ENCODE measurements at regions not wholly inside any gene's neighbourhood (a gene's known extent, or its start where the extent isn't known, plus 50 kb on each side); places are given as distances from the start of the nearest gene placed in this dataset.

DNA sequence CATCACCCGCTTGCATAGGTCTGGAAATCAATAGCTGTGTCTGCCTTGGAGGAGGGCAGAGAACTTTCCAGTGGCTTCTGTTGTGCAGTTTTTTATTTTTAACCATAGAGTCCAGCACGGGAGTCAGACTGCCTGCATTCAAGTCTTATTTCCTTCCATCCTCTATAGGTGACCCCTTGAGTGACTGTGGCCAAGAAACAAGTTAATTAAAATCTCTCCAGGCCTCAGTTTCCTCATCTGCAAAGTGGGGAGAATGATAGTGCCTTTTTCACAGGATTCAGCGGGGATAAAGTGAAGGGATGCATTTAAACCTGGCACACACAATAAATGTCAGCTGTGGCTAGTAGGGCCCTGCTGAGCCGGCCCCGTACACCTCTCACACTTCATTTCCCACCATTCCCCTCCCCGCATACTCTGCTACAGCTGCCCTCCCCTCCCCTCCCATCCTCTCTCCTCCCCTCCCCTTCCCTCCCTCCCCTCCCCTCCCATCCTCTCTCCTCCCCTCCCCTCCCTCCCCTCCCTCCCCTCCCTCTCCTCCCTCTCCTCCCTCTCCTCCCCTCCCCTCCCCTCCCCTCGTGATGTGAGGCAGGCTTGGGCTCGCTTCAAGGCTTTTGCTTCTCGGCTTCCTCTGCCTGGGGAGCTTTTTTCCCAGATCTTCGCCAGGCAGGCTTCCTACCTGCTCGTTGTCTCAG is 150.5 kb downstream of the TFAP2C start:
- TF ChIP-seq, protein P1, sequence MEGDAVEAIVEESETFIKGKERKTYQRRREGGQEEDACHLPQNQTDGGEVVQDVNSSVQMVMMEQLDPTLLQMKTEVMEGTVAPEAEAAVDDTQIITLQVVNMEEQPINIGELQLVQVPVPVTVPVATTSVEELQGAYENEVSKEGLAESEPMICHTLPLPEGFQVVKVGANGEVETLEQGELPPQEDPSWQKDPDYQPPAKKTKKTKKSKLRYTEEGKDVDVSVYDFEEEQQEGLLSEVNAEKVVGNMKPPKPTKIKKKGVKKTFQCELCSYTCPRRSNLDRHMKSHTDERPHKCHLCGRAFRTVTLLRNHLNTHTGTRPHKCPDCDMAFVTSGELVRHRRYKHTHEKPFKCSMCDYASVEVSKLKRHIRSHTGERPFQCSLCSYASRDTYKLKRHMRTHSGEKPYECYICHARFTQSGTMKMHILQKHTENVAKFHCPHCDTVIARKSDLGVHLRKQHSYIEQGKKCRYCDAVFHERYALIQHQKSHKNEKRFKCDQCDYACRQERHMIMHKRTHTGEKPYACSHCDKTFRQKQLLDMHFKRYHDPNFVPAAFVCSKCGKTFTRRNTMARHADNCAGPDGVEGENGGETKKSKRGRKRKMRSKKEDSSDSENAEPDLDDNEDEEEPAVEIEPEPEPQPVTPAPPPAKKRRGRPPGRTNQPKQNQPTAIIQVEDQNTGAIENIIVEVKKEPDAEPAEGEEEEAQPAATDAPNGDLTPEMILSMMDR (IDR thresholded peaks at IDR 0.05) = no peak
- no peak for TF ChIP-seq POLR2A (IDR thresholded peaks at IDR 0.05)
